ENCODE measurements at regions not wholly inside any gene's neighbourhood (a gene's known extent, or its start where the extent isn't known, plus 50 kb on each side); places are given as distances from the start of the nearest gene placed in this dataset.

DNA sequence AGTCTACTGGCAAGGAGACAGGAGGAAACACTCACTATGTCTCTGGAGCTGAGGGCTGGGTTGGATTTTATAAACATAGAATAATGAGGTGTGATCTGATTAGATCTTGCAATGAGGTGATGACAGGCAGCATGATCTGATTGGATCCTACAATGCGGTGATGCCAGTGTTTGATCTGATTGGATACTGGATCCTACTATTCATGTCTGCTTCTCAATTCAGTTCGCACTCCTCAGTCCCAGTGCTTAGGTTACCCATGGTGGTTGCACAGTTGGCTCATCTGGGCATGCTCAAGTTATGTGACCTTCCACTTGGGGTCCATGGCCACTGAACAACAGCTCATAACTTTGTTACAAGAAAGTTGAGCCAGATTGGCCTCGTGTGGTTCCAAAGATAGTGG, 469.5 kb downstream of the TSHZ3 start:
- Histone ChIP-seq H3K27me3 (replicated peaks; ENCODE audit: insufficient read depth, low read length) (no peaks in the 10 kb centered on the region; the same call in 1 of the 2 replicates), H3F3A (ENCODE audit: insufficient read depth, low read length) (no peaks in the 10 kb centered on the region), H3K79me2 (ENCODE audit: low read length) (no peaks in the 10 kb centered on the region), H4K20me1 (ENCODE audit: insufficient read depth, low read length) (no peaks in the 10 kb centered on the region), H2AFZ (ENCODE audit: low read length) (no peak overlapping the region), H3K36me3 (replicated peaks; ENCODE audit: insufficient read depth, low read length) (no peaks in the 10 kb centered on the region), H3K27ac (ENCODE audit: low read length) (no peak overlapping the region), H3K9me2 (replicated peaks; ENCODE audit: insufficient read depth, low read length) (no peaks in the 10 kb centered on the region), H3K4me2 (ENCODE audit: low read depth, low read length) (no peak overlapping the region), H3K4me3 (ENCODE audit: low read length) (no peak overlapping the region), H3K9me3 (replicated peaks; ENCODE audit: insufficient read depth, low read length) (no peaks in the 10 kb centered on the region), H3K4me1 (ENCODE audit: low read length) (no peaks in the 10 kb centered on the region), H3K9ac (ENCODE audit: low read length) (no peak overlapping the region)
- DNase-seq = no peak
- TF ChIP-seq CTCF (IDR thresholded peaks at IDR 0.05; ENCODE audit: low read length) (no peak), EZH2 (optimal IDR thresholded peaks at IDR 0.05; ENCODE audit: low read depth, low read length) (no peak), EZH2phosphoT487 (IDR thresholded peaks at IDR 0.05; ENCODE audit: low read length) (no peak)

GRCh38 chr19:30879225-30879624, 470.0 kb downstream of the TSHZ3 start:
- Histone ChIP-seq H3F3A (ENCODE audit: insufficient read depth, low read length) (no peaks in the 10 kb centered on the region), H4K20me1 (ENCODE audit: insufficient read depth, low read length) (no peaks in the 10 kb centered on the region), H3K9me2 (replicated peaks; ENCODE audit: insufficient read depth, low read length) (no peaks in the 10 kb centered on the region), H3K9me3 (replicated peaks; ENCODE audit: insufficient read depth, low read length) (no peaks in the 10 kb centered on the region), H3K36me3 (replicated peaks; ENCODE audit: insufficient read depth, low read length) (no peaks in the 10 kb centered on the region), H3K27me3 (replicated peaks; ENCODE audit: insufficient read depth, low read length) (no peaks in the 10 kb centered on the region; the same call in none of the 2 replicates), H3K9ac (ENCODE audit: low read length) (no peak overlapping the region), H3K79me2 (ENCODE audit: low read length) (no peaks in the 10 kb centered on the region), H3K4me3 (ENCODE audit: low read length) (no peak overlapping the region), H3K27ac (ENCODE audit: low read length) (no peak overlapping the region), H3K4me1 (ENCODE audit: low read length) (no peaks in the 10 kb centered on the region), H3K4me2 (ENCODE audit: low read depth, low read length) (no peak overlapping the region), H2AFZ (ENCODE audit: low read length) (no peak overlapping the region)
- TF ChIP-seq EZH2 (optimal IDR thresholded peaks at IDR 0.05; ENCODE audit: low read depth, low read length) (no peak), CTCF (IDR thresholded peaks at IDR 0.05; ENCODE audit: low read length) (no peak), EZH2phosphoT487 (IDR thresholded peaks at IDR 0.05; ENCODE audit: low read length) (no peak)
- no peak for DNase-seq

GRCh38 chr19:30878495-30878894, 470.7 kb downstream of the TSHZ3 start:
- Histone ChIP-seq H3K27me3 (replicated peaks; ENCODE audit: insufficient read depth, low read length) (no peaks in the 10 kb centered on the region; the same call in none of the 2 replicates), H3K27ac (ENCODE audit: low read length) (no peak overlapping the region), H3K4me2 (ENCODE audit: low read depth, low read length) (no peak overlapping the region), H3K9ac (ENCODE audit: low read length) (no peak overlapping the region), H3F3A (ENCODE audit: insufficient read depth, low read length) (no peaks in the 10 kb centered on the region), H3K79me2 (ENCODE audit: low read length) (no peaks in the 10 kb centered on the region), H4K20me1 (ENCODE audit: insufficient read depth, low read length) (no peaks in the 10 kb centered on the region), H3K9me2 (replicated peaks; ENCODE audit: insufficient read depth, low read length) (no peaks in the 10 kb centered on the region), H2AFZ (ENCODE audit: low read length) (no peak overlapping the region), H3K4me3 (ENCODE audit: low read length) (no peak overlapping the region), H3K36me3 (replicated peaks; ENCODE audit: insufficient read depth, low read length) (no peaks in the 10 kb centered on the region), H3K9me3 (replicated peaks; ENCODE audit: insufficient read depth, low read length) (no peaks in the 10 kb centered on the region), H3K4me1 (ENCODE audit: low read length) (no peaks in the 10 kb centered on the region)
- DNase-seq = no peak
- no peak for TF ChIP-seq CTCF (IDR thresholded peaks at IDR 0.05; ENCODE audit: low read length)
- no peak for TF ChIP-seq EZH2phosphoT487 (IDR thresholded peaks at IDR 0.05; ENCODE audit: low read length)
- no peak for TF ChIP-seq EZH2 (optimal IDR thresholded peaks at IDR 0.05; ENCODE audit: low read depth, low read length)

All from MM.1S (cell line).